NOMO-1 treated with DMSO at 0.1 percent for 48 hours (cell line): ENCODE measurements at regions not wholly inside any gene's neighbourhood (a gene's known extent, or its start where the extent isn't known, plus 50 kb on each side); places are given as distances from the start of the nearest gene placed in this dataset.
A peak's percentile ranks its signal among the peaks of the same experiment; 100 is the strongest.

Experiments
- DNase-seq: peaks from one replicate; lab custom pipeline; 2025; ENCODE audit not compliant: unreplicated experiment; lab: John Stamatoyannopoulos, UW

DNA sequence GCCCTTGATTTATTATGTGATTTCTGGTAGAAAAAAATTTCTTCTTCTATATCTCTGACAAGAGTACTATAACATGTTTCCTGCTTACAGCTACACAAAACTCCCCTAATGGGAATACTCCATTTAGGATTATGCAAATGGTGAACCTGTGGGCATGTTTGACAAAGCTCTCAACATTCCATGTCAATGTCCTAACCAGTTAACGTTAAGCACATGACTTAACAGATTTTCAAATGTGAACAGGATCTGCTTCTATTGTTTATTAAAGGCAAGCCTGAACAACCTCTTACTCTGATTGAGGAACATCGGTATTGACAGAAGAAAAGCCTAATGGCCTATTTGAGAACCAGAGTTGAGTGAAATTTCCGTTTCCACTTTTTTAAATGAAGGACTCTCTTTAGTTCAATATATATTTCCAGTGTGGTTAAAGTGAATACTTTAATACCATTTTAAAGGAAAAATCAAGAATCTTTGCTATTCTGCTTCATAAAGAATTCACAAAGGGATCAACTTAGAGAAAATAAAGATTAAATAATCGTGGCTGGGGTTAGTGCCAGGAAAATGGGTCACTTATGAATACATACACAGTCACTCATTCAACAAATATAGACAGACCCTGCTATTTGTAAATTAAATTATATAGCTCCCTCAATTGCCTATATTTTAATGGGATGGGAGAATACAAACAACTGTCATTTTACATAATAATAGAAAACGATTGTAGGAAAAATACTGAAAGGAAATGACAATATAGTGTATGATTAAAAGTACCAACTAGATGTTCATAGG, 300.3 kb upstream of the CBLB start:
- no peak for DNase-seq

DNA sequence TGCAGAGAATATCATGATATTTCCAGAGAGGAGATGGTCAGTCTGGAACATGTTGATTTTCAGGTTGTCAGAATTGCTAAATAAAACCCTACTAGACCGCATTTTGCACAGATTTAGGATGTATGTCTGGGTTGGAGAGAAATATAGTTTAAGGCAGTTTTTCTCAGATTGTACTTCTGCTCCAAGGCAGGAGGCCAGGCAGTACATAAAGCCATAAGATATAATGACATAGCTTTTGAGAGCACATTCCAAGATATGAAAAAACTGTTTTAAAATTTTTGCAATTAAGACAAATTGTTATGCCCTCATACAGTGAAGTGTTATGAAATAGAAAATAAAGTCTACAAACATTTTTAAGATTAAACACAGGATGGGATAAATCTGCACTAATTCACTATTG, 301.8 kb upstream of the CBLB start:
- no peak for DNase-seq

DNA sequence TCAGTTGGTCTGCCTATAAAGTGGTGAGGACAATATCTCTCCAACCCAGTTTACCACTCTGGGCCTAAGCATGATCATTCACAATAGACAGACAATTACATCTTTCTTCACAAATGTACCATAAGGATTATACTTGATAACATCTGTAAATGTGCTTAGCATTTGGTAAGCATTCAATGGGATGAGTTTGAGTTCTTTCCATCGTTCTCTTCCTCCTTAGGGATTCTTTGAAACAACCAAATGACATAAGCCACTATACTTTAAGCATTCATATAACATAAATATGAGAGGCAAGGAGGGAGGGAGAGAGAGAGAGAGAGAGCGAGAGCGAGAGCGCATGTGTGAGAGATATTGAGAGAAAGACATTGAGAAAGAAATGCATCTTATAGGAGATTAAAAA, 303.3 kb upstream of the CBLB start:
- no peak for DNase-seq

DNA sequence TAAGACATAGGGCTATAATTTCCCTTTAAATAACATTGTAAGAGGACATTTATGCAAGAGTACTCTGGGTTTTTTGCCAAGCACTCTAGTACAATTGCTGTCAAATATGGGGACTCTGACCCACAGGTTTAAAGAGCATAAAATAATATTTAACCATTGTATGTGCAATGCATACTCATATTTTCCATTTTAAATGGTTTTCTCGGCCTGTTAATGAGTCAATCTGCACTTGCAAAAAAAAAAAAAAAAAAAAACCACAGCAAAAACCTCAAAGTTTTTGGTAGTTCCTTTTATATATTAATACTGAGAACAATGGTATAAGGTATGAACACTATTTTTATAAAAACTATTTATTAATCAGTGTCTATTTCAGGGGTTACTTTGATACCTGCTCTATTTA, 304.0 kb upstream of the CBLB start:
- peak; percentile 73 for DNase-seq

DNA sequence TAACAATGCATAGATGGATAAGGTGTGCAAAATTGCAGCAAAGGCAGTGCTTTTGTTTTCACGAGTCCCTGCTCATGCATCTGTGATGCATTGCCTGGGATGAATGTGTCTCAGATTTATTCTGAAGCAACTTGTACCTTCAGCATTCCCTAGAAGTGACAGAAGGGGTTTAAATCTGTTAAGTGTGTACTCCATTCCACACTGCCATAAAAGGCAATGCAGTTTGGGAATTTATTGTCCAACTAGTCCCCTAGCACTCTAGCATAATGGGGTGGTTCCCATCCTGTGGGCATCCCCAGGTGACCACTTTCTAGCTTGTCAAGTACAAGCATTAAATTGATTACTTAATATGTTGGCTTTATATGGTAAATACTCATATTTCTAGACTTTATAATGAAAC, 306.5 kb upstream of the CBLB start:
- DNase-seq: no peak

DNA sequence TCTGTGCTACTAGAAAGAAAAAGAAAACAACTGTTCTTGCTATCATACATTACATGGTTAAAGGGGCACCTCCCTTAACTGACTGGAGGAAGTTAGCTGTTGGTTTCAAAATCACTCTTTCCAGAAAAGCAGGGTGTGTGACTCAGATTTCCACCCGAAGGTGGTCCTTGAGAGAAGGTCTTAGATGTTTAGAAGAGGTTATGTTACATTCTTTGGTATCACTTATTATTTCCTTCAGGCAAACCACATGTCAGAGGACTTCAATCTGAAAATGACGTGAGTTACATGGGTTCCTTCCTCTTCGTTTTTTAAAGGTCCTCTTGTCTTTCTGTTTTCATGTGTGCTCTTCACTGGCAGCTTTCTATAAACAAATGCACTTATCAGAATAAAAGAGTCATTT, 307.9 kb upstream of the CBLB start:
- peak; percentile 71 for DNase-seq

DNA sequence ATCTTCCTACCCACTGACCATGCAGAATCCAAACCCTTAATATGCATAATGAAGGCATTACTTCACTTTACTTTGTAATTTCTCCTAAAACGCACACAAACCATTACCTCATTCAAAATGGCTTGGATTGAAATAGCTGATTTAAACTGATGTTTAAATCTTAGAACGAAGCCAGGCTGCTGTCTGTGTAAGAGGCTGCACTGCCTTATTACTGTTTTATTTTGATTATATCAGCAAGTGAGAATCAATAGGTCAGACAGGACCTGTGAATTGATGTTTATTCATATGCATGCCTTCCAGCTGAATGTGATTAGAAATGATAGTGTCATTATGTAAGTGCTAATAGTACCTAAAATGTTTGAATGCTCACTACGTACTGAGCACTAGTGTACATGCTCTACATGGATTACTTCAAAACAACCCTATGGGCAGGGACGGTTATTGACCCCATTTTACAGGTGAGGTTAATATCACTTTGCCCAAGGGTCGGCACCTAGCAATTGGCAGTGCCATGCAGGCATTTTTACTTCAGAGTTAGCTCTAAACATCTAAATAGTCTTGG, 314.2 kb upstream of the CBLB start:
- no peak for DNase-seq

DNA sequence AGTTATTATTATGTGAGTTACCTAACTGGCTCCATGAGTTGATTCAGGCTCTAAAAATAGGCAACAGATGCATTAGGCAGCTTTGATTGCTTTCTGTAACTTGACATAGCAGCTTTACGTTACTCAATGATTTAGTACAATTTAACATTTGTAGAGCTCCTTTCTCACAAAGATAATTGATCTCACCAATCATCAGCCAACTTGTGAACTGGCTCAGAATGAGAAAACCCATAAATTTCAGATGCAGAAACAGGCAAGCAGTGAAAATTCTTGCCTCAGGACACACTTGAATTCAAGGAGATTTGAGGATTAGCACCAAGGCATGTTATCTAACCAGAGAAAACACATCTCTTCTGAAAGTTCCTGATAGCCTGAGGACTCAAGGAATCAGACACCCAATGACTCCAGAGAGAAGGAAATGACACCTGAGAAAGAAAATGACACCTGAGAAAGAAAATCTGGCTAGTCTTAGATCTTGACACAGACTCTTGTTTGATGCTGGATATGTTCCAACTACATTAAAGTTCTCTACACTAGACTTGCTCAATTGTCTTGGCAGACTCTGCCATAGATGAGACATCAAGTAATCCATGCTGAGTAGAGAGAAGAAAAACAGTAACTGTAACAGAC, 315.1 kb upstream of the CBLB start:
- DNase-seq: no peak

DNA sequence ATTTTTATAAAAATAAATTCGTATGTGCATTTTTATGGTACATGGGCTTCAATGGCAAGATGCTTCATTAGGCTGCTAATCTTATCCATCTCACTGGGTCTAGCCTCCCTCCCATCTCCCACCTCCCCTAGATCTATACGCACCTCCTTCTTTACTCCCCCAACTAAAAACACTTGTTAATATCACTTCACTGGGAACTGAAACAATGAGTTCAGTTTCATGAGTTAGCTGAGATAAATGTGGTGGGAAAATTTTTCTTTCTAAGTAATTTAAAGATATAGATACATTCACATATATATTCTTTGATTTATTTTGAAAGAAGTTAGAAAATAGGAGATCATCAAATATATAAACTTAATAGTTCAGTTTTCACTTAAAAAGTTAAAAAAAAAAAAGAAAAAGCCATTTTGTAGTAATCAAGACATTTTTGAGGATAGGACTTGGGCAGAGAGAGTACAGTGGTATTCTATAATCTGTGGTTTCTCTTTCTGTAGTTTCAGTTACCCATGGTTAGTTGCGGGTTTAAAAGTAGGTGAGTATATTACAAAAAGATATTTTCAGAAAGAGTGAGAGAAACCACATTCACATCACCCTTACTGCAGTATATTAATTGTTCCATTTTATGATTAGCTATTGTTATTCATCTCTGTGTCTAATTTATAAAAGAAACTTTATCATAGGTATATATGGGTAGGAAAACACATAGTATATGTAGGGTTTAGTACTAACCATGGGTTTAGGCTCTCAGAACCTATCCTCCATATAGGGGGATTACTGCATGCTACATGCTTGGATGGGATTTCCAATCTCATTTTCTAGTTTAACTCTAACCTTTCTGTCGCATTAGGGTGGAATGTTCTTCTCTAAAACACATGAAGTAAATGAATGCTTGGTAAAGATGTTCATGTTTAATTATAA, 316.0 kb upstream of the CBLB start:
- no peak for DNase-seq

DNA sequence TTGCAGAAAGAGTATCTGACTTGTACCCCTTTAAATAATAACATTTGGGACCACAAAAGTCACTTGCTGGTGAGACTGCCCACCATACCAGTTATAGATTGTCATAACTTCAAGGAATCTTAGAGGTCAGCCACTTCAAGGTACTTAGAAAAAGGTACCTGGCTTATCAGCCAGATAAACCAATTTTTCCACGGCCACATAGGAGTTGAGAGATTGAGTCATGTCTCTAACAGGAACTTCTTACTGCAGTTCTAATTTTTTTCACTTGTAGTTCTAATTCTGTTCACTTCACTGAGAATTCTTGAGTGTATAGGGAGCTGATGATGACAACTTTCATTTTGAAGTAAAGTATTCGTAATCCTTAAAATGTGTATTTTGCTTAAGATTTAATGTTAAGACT, 317.1 kb upstream of the CBLB start:
- no peak for DNase-seq

DNA sequence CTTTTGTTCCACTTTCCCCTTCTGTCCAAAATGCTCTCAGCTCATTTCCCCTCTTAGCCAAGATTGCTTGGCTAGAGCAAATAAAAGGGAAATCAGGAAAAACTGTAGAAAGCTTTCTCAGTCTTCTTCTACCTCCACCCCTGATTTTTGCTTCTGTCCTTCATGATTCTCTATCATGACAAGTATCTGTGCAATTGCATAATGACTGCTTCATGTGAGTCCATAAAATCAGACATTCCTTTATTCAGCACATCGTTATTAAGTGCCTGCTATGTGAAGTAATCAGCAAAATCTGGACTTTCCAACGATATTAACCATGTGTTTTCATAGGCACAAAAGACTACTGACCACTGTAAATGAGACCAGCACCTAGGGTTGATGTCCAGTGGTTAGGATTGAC, 321.5 kb upstream of the CBLB start:
- no peak for DNase-seq

DNA sequence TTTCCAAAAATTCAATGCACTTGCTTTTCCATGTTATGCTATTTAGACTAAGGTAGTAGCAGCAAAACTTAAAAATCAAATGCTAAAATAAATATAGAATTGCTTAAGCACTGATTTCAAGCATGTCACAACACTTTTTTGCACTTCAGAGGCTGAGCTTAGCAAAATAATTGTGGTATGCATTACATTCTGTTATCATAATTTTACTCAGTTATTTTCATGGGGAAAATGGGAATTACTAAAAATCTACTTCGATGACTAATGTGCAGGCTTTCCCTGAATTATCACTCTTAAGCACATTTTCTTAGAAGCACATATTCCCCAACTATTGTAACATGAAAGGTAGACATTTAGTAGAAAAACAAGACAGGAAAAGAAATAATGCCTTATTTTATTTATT, 322.4 kb upstream of the CBLB start:
- no peak for DNase-seq

DNA sequence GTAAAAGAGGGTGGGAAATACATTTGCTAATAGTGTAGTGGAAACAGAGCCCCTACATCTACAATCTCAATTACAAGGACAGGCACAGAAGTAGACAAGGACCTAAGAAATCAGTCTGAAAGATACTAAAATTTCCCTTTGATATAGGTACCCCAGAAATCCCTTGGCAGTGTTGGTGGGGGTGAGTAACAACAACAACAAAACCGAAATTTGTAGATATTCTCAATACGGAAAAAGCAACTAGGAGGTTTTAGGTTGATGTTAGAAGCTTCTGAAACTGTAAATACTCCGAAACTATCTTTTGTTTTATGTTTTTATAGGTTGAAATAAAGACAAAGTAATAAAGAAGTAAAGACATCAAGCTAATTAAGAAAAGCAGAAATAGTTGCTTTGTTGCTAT, 323.1 kb upstream of the CBLB start:
- no peak for DNase-seq

DNA sequence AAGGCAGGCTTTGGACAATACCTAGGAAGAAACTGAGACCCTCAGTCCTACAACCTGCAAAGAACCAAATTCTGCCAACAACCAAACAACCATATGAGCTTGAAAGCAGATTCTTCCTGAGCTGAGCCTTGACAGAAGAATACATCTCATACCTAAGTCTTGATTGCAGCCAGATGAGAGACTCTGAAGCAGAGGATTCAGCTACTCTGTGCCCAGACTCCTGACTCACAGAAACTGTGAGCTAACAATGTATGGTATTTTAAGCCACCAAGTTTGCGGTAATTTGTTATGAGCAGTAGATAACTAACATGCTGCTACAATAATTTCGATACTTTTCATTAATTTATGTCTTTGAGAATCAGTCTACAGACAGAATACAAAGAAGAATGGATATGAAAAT, 325.1 kb upstream of the CBLB start:
- no peak for DNase-seq

DNA sequence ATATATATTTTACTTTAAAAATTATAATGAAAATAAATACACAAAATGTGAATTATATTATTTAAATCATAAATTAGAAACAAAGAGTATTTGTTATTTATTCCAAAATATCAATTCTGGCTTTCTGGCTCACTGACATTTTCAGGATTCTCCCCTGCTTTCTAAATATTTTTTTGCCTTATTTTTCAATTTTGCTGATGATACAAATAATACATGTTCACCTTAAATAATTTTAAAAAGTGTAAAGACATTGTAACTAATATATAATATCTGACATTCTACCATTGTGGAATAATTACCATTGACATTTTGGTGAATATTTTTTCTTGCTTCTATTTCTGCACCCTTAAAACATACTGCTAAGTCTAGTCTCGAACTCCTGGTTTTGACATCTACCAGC, 325.9 kb upstream of the CBLB start:
- no peak for DNase-seq

DNA sequence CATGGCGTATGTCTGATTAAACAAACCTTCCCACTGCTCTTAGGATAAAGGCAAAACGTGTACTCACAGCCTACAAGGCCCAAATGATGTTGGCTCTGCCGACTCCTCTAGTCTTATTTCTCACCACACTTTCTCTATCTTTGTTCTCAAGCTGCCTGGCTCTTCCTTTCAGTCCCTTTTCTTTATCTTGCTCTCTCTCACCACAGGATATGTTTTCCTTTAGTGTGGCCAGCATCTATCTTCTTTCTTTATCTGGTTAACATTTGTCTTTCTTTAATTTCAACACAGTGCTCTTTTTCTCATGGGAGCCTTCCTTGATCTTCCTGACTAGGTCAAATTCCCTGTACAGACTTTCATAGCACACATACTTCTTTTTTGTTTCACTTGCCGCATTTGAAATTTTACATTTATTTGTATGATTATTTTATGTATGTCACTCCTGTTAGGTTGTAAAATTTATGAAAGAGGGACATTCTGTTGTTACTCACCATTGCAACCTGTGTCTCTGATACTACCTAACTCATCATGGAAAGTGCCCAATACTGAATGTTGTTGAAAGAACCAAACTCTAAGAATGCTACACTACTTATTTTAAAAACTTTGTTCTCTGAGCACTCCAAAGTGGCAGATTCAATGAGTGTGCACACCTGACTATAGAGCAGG, 328.9 kb upstream of the CBLB start:
- DNase-seq: no peak

DNA sequence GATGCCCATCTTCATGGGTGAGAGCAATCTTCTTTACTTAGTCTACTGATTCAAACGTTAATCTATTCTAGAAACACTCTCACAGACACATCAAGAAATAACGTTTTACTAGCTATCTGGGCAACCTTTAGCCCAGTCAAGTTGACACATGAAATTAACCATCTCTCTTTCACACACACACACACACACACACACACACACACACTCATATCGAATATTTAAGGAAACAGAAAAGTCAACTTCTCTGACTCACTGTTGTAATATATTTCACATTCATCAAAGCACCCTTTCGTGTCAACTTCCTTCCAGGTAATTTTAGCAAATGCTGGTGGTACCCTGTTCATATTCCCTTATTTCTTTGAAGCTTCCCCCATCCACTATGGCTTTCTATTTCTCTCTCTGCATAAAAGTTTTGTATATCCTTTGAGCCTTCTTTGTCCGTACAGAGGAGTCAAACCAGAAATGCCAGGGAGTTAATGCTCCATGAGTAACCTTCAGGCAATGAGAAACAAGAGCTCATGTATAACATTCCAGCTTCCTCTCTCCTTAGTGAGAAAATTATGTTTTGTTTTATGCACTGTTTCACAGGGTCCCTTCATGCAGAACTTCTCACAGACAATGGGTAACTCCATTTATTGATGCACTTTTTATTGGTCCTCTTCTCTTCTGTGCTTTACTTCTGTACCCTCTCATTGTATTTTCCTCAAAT, 335.5 kb upstream of the CBLB start:
- DNase-seq: no peak

DNA sequence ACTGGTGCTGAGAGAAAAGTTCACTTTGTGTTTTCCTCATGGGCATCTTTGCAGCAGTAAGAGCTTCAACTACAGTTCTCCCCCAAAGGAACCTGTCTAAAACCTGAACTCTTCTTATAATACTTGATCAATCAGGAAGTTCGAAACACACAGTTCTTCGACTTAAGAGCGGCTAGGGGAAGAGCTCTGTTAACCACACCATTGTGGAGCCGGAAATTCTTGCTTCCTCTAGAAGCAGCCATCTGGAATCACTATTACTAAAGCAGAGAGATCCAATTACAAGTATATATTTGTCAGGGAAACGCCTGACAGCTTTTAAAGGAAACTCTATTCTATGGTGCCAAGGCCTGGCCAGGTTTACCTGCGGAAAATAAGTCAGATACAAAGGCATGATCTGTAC, 337.3 kb upstream of the CBLB start:
- DNase-seq: peak; percentile 60

DNA sequence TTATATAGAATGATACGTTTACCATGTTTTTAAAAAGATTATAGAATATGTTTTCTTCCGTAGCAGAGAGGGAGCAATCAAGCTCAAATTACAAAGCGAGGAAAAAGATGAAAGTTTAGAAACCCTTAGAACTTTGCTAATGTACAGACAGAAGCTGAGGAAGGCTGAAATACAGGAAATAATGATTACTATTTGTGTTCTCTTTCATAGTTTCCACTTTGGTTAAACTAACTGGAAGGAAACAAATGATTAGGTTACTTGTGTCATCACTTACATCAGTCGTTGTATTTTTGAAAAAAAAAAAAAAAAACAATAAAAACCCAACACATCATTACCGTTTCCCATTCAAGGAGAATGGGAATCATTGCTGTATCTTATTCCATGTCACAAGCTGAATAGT, 337.8 kb upstream of the CBLB start:
- DNase-seq: no peak

DNA sequence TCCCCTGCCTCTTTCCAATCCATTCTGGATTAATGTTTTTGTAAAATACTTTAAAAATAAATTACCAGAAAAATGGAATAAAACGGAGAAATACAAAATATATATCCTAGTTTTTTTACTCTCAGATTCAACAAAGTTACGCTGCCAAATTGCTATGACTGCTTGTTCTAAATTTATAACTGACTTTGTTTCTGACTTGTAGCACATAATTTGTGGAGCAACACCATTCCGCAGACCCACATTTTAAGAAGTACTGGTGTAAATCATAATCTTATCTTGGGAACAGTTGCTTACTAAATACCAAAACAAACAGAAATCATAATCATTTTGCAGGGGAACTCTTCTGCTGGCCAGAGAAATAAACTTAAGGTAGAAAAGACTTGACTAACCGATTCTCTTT, 339.4 kb upstream of the CBLB start:
- no peak for DNase-seq
